ENCODE measurements at regions not wholly inside any gene's neighbourhood (a gene's known extent, or its start where the extent isn't known, plus 50 kb on each side); places are given as distances from the start of the nearest gene placed in this dataset.

DNA sequence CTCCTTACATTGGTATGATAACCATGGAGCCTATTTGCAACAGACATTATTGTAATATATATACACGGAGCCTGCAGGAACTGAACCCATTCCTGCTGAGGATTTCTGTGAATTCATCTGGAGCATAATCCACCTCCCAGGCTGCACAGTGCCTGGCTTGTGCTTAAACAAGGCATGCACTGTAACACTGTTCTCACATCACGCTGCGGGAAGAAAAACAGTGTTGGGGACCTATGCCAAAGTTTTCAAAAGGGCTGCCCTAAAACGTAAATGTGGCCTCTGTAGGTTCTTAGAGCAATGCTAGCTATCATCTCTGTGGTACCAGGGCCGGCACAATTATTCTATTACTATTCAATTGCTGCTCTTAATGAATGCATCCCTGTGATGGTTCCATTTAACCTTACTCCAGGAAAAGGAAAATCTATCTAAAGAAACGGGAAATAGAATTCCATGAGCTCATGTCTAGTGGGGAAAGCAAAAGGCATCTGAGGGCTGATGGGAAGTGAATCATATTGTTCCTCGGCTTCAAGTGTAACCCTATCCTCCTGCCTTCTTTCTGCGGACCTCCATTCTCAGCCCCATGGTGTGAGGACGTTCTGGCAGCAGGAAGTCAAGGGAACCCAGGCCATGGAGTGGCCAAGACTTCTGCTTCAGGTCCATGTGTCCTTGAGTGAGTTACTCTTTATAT, 525.5 kb downstream of the SOX6 start:
- ChIA-PET POLR2A (interaction anchor here (1.1 kb wide), 1 partner anchor 8 kb away, joined by 4 read pairs; no protein-coding TSS in a partner anchor), CTCF (interaction anchor here (0.6 to 5.5 kb wide), 6 partner anchors 11 to 502 kb away, joined by 3 to 29 read pairs (median 4); no protein-coding TSS in a partner anchor)
- no peak for DNase-seq (ENCODE audit: unreplicated experiment)
- Mint-ChIP-seq H3K4me3 (ENCODE audit: unreplicated experiment) (no peak overlapping the region), H3K27me3 (ENCODE audit: insufficient read depth, unreplicated experiment) (no peaks in the 10 kb centered on the region), H3K27ac (ENCODE audit: low read depth, unreplicated experiment) (no peak overlapping the region), H3K9me3 (ENCODE audit: unreplicated experiment) (no peaks in the 10 kb centered on the region), H3K4me1 (ENCODE audit: insufficient read depth, unreplicated experiment) (peaks cover 5% of the 10 kb centered on the region), H3K36me3 (ENCODE audit: insufficient read depth, unreplicated experiment) (no peaks in the 10 kb centered on the region)
- intact Hi-C loops (cut with micrococcal nuclease), result no loop called here
- TF ChIP-seq, protein P1, sequence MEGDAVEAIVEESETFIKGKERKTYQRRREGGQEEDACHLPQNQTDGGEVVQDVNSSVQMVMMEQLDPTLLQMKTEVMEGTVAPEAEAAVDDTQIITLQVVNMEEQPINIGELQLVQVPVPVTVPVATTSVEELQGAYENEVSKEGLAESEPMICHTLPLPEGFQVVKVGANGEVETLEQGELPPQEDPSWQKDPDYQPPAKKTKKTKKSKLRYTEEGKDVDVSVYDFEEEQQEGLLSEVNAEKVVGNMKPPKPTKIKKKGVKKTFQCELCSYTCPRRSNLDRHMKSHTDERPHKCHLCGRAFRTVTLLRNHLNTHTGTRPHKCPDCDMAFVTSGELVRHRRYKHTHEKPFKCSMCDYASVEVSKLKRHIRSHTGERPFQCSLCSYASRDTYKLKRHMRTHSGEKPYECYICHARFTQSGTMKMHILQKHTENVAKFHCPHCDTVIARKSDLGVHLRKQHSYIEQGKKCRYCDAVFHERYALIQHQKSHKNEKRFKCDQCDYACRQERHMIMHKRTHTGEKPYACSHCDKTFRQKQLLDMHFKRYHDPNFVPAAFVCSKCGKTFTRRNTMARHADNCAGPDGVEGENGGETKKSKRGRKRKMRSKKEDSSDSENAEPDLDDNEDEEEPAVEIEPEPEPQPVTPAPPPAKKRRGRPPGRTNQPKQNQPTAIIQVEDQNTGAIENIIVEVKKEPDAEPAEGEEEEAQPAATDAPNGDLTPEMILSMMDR (IDR thresholded peaks at IDR 0.05; ENCODE audit: unreplicated experiment), result no peak
- BruUV-seq (replicated peaks), result no TSS peak

DNA sequence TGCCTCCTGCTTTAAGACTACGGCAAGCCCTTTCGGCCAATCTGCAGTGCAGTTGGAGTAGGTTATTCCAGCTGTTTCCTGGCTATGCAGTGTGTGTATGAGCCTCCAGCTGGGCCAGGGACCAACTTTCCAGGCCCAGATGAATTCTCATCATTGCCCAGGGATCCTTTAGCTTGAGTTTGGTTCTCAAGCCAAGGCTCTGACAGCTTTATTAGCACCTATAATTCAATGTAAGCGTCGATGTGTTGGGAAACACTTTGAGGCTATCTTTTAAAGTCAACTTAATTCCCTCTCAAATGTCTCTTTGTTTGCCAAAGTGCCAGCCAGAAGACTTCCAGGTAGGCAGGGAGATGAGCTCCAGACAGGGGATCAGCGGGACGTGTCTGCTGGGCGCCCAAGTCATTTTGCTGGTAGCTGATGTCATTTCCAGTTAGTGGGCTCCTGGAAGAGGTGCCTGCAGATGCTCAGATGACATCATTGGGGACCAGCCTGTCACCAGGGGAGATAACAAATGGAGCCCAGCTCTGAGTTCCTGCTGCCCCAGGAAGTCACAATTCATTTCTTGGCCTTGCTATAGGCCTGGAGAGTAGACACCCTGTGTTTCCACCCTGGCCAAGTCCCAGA, 520.4 kb downstream of the SOX6 start:
- DNase-seq (ENCODE audit: unreplicated experiment), result no peak
- ChIA-PET CTCF (interaction anchor here (0.7 to 2.9 kb wide), 2 partner anchors 15 to 247 kb away, joined by 4 to 23 read pairs; no protein-coding TSS in a partner anchor), POLR2A (interaction anchor here (0.5 kb wide), 1 partner anchor 12 kb away, joined by 5 read pairs; no protein-coding TSS in a partner anchor)
- no peaks in the 10 kb centered on the region for H3K9me3 Mint-ChIP-seq (ENCODE audit: unreplicated experiment)
- H3K27ac Mint-ChIP-seq (ENCODE audit: low read depth, unreplicated experiment), result no peak overlapping the region
- H3K4me3 Mint-ChIP-seq (ENCODE audit: unreplicated experiment), result no peak overlapping the region
- intact Hi-C loops (cut with micrococcal nuclease), result no loop called here
- TF ChIP-seq, protein P1 (IDR thresholded peaks at IDR 0.05; ENCODE audit: unreplicated experiment), result no peak
- no peaks in the 10 kb centered on the region for H3K27me3 Mint-ChIP-seq (ENCODE audit: insufficient read depth, unreplicated experiment)
- peaks cover 6% of the 10 kb centered on the region for H3K4me1 Mint-ChIP-seq (ENCODE audit: insufficient read depth, unreplicated experiment)
- BruUV-seq (replicated peaks), result no TSS peak
- H3K36me3 Mint-ChIP-seq (ENCODE audit: insufficient read depth, unreplicated experiment), result no peaks in the 10 kb centered on the region

DNA sequence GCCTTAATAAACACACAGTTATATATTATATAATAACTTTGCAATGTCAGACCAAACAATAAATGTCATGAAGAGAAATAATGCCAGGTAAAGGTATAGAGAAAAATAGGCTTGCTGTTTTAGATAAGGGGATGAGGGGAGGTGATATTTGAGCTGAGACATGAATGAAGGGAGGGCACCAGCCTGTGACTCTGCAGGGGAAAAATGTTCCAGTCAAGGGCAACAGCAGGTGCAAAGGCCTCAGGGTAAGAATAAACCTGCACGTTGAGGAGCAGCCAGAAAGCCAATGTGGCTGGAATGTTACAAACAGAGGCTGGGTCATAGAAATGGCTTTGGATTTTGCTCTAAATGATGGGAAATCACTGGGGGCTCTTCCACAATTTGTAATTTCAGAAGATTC, 519.6 kb downstream of the SOX6 start:
- Mint-ChIP-seq H3K27me3 (ENCODE audit: insufficient read depth, unreplicated experiment) (no peaks in the 10 kb centered on the region), H3K36me3 (ENCODE audit: insufficient read depth, unreplicated experiment) (no peaks in the 10 kb centered on the region), H3K27ac (ENCODE audit: low read depth, unreplicated experiment) (no peak overlapping the region), H3K4me1 (ENCODE audit: insufficient read depth, unreplicated experiment) (peaks cover 6% of the 10 kb centered on the region), H3K4me3 (ENCODE audit: unreplicated experiment) (no peak overlapping the region), H3K9me3 (ENCODE audit: unreplicated experiment) (no peaks in the 10 kb centered on the region)
- DNase-seq (ENCODE audit: unreplicated experiment), result no peak
- BruUV-seq (replicated peaks), result no TSS peak
- TF ChIP-seq, protein P1 (IDR thresholded peaks at IDR 0.05; ENCODE audit: unreplicated experiment), result no peak
- ChIA-PET POLR2A (no interaction called here), CTCF (interaction anchor here (2.9 kb wide), 1 partner anchor 16 kb away, joined by 23 read pairs; no protein-coding TSS in a partner anchor)
- intact Hi-C loops (cut with micrococcal nuclease), result no loop called here

DNA sequence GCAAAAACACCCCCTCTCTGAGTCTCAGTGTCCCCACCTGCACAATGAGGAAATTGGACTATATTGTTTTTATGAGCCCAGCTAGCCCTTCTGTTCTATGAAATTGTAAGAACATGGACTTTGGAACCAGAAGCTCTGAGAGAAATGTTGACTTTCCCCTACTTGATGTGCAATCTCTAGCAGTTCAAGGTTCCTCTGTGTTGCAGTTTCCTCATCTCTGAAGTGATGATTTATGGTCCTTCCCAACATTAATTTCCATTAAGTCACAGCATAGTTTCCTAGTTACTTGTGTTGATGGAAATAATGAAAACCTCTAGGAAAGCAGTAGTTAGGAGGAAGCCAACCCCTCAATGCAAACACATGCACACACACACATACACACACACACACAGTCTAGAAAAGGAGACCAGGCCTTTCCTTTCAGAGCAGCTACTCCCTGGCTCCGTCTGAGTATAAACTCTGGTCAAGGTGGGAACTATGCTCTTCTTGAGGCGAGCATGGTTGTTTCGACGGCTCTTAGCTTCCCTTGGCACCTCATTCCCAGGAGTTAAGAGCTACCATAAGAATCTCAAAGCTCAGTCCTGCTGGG, 518.4 kb downstream of the SOX6 start:
- no peak overlapping the region for H3K4me3 Mint-ChIP-seq (ENCODE audit: unreplicated experiment)
- ChIA-PET POLR2A (interaction anchor here (0.7 to 1.0 kb wide), 2 partner anchors 8 to 111 kb away, joined by 3 to 4 read pairs; no protein-coding TSS in a partner anchor), CTCF (interaction anchor here (0.6 to 1.4 kb wide), 2 partner anchors 17 to 19 kb away, joined by 3 read pairs; no protein-coding TSS in a partner anchor)
- H3K27ac Mint-ChIP-seq (ENCODE audit: low read depth, unreplicated experiment), result no peak overlapping the region
- H3K27me3 Mint-ChIP-seq (ENCODE audit: insufficient read depth, unreplicated experiment), result no peaks in the 10 kb centered on the region
- DNase-seq (ENCODE audit: unreplicated experiment), result no peak
- TF ChIP-seq, protein P1 (IDR thresholded peaks at IDR 0.05; ENCODE audit: unreplicated experiment), result no peak
- H3K9me3 Mint-ChIP-seq (ENCODE audit: unreplicated experiment), result no peaks in the 10 kb centered on the region
- intact Hi-C loops (cut with micrococcal nuclease), result no loop called here
- no peaks in the 10 kb centered on the region for H3K36me3 Mint-ChIP-seq (ENCODE audit: insufficient read depth, unreplicated experiment)
- H3K4me1 Mint-ChIP-seq (ENCODE audit: insufficient read depth, unreplicated experiment), result peaks cover 12% of the 10 kb centered on the region
- no TSS peak for BruUV-seq (replicated peaks)
